ENCODE measurements at regions not wholly inside any gene's neighbourhood (a gene's known extent, or its start where the extent isn't known, plus 50 kb on each side); places are given as distances from the start of the nearest gene placed in this dataset.
"Not testable (repeated sequence)": the region's sequence is repeated elsewhere in the genome, so short reads cannot be mapped to it uniquely, and the experiment has no call there.

DNA sequence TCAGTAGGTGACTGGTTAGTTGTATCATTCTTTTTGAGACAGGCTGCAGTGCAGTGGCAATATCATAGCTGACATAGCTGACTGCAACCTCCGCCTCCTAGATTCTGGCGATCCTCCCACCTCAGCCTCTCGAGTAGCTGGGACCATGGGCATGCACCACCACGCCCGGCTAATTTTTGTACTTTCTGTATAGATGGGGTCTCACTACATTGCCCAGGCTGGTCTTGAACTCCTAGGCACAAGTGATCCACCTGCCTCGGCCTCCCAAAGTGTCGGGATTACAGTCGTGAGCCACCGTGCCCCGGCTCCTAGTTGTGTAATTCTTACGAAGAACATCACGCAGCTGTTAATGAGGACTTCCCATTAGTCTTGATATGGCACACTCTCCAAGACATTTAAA lies 123.4 kb upstream of the VKORC1L1 start:
- no peak for DNase-seq

DNA sequence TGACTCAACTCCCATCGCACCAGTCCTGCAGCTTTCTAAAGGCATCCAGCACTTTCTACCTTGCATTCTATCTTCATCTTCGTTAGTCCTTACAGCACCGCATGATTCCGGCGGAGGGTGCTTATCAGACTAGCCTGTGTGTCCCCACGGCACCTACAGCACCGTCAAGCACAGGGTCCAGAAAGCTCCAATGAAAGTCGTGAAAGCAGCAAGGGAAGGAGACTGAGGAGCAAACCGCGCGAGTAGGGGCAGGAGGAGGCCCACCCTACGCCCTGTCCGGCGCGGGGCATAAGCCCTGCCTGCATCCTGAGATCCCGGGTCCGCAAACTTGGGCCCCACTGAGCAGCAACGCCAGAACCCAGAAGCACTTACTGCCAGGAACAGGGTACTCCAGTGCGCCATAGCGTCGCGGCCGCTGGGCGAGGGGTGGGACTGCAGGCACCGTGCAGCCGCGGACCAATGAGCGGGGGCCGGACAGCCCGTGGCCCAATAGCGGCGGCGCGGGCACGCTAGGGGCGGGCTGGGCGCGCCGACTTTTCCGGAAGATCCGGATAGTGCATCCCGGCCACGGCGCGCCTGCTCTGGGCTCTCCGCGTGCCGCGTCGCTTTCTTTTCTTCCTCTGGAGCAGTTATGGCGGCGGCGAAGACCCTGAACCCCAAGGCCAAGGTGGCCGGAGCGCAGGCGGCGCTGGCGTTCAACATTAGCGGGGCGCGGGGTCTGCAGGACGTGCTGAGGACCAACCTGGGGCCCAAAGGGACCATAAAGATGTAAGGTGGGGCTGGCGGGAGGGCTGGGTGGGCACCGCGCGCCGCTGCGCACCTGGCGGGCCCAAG lies 122.1 kb upstream of the VKORC1L1 start:
- DNase-seq: peak; percentile 85 to 87

DNA sequence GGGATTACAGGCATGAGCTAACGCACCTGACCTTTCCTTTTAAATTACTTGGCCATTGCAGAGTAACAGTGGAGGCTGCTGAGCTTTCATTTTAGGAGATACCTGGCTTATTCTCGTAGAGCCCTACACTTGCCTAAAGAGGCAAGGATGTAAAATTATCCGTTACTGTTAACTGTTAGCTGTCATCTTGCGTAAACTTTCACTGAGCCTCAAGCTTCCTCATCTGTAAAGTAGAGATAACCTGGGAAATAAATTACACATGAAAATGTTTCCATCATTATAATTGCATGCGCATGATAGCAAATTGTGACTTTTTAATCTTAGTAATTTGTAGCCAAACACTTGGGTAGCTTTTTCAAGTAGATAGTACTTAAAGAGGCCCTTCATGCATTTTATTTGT lies 118.8 kb upstream of the VKORC1L1 start:
- not testable (repeated sequence) for DNase-seq

DNA sequence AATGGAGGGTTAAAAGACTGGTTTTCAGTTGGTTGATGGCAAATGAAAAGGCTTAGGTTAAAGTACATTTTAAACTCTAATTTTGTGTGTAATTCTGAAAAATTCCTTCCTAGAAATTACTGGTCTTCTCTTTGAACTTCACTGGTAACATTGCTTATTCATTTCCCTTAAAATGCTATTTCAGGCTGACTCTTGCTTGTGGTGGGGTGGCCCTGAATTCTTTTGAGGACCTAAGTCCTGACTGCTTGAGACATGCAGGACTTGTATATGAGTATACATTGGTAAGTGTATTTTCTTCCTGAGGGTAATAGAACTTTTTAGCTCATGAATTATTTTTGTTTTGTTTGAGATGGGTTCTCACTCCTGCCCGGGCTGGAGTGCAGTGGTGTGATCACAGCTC lies 113.9 kb upstream of the VKORC1L1 start:
- not testable (repeated sequence) for DNase-seq

DNA sequence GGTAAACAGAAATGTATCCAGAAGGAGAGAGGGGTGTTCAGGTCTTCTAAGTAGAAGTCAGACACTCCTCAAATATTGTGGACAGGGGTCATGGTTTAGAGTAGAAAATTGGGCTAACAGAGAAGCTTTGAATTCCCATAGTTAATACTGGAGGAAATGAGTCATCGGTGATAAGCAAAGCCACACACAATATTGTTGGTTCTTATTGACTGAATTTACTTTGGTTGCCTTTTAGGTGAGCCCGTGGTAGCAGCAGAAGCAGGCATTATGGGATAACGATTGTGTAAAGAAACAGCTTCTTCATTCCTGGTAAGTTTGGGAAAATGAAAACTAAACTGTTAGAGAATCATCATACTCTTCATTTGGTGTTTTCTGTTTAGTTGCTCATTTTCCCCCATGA lies 110.2 kb upstream of the VKORC1L1 start:
- DNase-seq: not testable (repeated sequence)

DNA sequence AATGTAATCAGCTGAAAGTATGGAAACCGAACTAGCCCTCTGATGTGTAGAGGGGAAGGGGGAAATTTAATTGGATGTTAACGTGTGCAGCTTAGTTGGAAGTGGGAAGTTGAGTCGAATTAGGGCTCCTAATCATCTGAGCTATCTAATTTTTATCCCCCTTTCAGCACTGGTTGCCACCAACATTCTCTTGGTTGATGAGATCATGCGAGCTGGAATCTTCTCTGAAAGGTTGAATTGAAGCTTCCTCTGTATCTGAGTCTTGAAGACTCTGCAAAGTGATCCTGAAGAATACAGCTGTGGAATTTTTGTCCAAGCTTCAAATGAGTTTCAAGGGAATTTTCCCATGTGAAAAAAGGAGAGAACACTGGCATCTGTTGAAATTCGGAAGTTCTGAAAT lies 109.8 kb upstream of the VKORC1L1 start:
- not testable (repeated sequence) for DNase-seq

DNA sequence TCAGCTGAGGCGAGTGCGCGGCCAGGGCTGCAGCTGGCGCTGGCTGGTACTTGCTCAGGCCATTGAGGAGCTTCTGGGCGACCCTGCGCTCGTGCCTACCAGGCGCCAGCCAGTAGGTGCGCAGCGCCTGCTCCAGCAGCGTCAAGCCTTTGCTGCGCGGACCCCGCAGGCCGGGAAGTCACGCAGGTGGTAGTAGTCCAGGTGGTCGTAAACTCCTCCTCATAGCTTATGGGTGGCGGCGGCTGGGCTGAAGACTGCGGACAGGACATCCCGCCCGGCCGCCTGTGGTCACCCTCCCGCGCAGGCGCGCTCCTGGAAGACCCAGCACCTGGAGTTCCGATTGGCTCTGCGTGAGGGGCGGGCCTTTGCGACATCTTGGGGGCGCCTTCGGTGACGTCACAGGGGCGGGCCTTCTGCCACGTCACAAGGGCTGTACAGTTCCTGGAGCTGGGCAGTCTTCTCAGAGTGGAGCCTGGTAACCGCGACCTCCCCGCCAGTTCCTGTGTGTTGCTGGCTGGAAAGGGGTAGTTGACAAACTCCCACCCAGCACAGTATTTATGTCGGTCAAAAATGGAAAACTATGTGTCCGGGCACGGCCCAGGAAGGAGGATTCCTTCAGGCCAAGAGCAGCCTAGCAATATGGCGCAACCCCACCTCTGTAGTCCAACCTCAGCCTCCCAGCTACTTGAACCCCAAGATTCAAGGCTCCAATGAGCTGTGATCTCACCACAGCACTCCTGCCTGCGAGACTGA lies 102.2 kb upstream of the VKORC1L1 start:
- DNase-seq: peak; percentile 95 to 97

DNA sequence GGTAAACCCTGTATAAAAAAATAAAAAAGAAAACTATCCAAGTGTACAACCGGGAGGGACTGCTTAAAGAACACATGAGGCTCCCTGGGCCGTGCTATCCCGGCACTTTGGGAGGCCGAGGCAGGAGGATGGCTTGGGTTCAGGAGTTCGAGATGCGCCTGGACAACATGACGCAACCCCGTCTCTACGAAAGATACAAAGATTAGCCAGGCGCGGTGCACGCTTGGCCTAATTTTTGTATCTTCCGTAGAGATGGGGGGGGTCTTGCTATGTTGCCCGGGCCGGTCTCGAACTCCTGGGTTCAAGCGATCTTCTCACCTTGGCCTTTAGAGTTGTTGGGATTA lies 101.7 kb upstream of the VKORC1L1 start:
- DNase-seq: not testable (repeated sequence)

DNA sequence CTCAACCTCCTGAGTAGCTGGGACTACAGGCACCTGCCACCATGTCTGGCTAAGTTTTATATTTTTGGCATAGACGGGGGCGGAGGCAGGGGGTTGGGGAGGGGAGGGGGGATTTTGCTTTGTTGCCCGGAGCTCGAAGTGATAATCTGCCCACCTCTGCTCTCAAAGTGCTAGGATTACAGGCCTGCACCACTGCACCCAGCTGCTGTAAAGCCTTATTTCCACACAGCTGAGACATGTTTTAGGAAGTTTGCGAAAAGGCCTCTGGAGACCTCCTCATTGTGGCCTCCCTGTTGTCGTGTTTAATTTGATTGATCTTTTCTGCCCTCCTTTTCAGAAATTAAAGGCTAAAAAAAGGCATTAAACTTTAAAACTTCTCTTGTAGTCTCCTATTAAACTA lies 96.2 kb upstream of the VKORC1L1 start:
- DNase-seq: not testable (repeated sequence)

DNA sequence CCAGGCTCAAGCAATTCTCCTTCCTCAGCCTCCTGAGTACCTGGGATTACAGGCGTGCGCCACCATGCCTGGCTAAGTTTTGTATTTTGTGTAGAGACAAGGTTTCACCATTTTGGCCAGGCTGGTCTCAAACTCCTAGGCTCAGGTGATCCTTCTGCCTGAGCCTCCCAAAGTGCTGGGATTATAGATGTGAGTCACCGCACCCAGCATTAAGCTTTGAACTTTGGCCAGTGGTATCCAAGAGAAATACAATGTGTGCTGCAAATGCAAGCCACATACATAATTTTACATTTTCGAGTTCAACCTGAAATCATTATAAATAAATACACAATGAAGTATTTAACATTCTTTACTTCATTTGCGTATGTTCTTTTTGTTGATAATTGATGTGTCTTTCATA lies 82.9 kb upstream of the VKORC1L1 start:
- not testable (repeated sequence) for DNase-seq

DNA sequence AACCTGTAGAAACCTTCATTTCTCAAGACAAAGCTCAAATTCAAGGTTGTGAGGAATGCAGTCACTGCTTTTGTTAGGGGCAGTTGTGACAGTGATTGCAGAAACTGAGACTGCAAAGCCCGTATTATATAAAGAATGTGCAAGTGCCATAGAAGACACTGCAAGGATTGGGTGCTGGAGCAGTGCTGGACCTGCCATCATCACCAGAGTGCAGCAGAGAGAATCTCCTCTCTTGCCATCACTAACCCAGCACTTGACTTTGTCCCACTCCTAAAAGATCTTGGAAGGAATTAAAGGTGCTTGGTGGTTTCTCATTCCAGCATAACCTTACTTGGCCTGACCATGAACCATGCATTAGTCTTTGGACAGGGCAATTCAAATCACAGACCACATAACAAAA lies 81.1 kb upstream of the VKORC1L1 start:
- DNase-seq: not testable (repeated sequence)

DNA sequence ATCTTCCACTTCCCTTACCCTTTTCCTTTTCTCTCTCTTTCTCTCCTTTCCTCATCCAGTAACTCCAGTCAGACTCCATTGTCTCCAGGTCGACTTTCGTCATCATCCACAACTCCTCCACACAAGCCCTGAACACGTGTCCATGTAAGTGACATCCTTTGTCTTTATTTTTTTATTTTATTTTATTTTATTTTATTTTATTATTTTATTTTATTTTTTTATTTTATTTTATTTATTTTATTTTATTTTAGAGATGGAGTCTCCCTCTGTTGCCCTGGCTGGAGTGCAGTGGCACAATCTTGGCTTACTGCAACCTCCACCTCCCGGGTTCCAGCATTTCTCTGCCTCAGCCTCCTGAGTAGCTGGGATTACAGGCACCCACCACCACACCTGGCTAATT lies 80.1 kb upstream of the VKORC1L1 start:
- DNase-seq: not testable (repeated sequence)

DNA sequence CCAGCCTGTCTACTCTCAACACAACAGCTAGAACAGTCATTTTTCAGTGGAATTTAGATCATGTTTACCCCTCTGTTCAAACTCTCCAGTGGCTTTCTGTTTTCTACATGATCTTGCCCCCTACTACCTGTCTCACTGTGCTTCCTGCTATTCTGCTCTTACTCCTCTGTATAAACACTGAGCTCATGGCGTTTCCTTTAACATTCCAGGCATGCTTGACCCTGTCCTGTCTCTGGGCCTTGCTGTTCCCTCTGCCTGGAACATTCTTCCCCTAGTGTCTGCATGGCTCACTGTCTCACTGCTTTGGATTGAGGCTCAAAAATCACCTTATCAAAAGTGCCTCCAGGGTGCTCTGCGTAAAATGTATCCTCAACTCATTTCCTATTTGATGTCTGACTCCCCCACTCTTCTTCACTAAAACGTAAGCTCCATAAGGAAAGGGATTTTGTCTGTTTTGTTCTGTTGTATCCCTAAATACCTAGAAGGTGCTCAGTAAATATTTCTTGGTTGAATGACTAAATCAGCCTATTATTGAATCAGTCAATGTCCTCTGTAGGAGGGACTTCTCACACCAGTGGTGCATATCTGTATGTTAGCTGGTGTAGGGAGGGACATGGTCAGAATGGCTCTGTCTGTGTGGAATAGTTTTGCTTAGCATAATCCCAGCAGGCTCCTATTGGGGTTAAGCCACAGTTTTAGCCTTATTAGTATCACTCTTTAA lies 78.0 kb upstream of the VKORC1L1 start:
- DNase-seq: not testable (repeated sequence)

DNA sequence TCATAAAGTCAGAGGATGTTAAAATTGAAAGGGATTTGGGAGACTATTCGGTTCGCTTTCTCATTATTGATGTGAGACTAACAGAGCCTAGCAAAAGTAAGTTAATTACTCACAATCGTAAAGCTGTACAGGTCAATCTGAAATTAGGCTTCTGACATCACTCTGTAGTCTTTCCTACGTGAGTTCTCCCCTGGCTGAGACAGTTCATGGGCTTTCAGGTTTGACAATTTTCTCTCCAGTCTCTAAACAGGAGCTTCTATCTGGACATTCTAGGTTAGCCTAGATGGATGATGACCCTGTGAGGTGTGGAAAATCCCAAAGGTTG lies 77.5 kb upstream of the VKORC1L1 start:
- not testable (repeated sequence) for DNase-seq

DNA sequence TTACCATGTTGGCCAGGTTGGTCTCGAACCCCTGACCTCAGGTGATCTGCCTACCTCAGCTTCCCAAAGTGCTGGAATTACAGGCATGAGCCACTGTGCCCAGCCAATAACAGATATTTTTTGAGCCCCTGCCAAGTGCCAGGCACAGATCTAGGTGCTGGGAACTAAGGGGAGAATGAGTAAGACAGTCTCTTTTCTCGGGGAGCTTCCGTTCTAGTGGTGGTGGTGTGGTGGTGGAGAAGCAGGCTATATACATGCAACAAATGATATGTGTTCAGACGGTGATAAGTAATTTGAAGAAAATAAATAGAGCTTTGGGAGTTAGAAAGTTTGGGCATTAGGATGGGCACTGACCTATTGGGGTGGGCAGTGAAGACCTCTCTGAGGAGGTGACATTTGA lies 76.7 kb upstream of the VKORC1L1 start:
- no peak for DNase-seq

DNA sequence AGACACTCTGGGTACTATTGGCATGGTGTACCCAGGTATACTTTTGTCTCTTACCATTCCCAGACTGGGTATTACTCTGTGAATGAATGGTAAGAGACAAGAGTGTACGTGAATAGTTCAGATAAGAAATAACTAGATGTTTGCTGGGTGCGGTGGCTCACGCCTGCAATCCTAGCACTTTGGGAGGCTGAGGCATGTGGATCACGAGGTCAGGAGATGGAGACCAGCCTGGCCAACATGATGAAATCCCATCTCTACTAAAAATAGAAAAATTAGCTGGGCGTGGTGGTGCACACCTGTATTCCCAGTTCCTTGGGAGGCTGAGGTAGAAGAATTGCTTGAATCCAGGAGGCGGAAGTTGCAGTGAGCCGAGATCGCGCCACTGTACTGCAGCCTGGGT lies 75.8 kb upstream of the VKORC1L1 start:
- DNase-seq: not testable (repeated sequence)

DNA sequence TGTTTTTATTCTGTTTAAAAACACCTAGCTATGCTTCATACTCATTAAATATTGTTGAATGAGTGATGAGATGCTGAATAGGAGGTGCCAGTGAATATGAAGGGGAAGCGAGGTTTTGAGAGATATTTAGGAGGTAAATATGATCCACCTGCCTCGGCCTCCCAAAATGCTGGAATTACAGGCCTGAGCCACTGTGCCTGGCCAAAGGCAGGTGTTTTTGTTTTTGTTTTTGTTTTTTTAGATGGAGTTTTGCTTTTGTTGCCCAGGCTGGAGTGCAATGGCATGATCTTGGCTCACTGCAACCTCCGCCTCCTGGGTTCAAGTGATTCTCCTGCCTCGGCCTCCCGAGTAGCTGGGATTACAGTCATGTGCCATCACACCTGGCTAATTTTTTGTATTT lies 75.3 kb upstream of the VKORC1L1 start:
- DNase-seq: not testable (repeated sequence)

DNA sequence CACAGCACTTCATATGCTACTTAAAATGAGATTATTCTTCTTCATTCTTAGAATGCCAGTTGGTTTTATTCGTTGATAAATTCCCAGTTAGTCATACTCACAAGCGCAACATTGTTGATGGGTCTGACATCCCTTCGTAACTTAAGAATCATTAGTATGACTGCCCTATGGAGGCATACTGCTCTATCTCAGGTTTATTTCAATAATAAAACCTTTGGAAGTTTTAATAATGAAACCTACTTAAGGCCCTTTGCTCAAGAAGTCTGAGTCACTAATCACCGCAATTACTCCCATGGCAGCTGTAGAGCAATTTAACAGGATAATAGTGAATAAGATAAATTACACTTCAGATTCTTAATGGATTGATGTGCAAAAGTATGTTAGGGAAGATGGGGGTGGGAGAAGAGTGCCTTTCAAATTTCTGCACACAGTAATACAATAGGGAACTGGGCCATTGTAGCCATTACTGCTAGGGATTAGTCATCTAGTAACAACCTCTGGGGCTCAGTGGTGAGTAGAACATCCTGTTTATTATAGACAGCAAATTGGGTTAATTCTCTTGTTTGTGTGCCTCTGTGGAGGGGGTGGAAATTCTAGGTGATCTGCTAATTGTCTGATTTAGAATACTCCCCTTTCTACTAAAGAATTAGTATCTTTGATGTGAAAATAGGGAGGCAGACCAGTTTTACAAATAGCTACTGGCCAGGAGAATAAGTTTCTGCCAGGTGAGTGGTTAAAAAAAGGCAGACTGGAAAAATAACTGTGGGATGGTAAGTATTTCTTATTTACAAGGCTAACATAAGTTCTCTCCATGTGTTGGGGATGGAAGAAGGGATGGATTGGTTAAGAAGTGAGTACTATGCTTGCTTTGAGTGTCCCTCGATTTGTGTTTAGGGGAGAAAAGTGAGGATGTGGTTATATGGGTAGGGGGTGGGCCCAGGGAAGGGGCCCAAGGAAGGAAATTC lies 74.5 kb upstream of the VKORC1L1 start:
- peak in 1 of 2 donors; percentile 33 for DNase-seq

DNA sequence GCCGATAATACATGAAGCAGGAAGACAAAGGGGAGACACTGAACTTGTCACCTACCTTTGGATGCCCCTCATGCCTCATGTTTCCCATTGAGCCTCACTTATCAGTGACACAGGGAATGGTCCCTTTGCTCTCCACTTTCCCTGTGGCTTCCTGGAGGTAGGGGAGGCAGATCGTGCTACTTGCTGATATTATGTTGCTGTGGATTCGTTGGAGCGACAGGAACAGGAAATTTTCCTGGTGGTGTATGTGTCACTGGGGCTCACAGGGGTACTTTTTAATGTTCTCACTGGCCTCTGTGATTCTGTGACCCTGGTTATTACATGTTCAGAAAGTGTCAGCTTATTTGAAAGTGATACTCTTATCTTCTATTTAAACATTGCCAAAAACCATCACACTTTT lies 72.7 kb upstream of the VKORC1L1 start:
- not testable (repeated sequence) for DNase-seq

DNA sequence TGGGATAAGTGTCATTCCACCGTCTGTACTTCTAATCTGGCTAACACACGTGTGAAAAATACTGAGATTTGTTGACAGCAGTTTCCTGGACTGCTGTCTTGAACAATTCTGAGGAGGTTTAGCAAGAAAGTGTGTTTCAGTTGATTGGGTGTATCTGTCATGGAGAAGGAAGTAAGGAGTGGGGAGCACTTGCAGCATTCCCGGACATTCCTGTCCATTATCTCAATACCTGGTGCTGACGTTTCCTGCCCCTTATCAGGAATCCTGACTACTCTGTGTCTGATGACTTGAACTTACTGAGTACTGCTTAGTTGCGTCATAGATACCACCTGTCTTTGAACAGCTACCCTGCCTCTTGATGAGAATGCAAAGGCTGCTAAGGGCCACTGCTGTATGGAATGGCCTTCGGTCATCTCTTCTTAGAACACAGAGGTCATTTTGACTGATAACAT lies 72.0 kb upstream of the VKORC1L1 start:
- DNase-seq: no peak

DNA sequence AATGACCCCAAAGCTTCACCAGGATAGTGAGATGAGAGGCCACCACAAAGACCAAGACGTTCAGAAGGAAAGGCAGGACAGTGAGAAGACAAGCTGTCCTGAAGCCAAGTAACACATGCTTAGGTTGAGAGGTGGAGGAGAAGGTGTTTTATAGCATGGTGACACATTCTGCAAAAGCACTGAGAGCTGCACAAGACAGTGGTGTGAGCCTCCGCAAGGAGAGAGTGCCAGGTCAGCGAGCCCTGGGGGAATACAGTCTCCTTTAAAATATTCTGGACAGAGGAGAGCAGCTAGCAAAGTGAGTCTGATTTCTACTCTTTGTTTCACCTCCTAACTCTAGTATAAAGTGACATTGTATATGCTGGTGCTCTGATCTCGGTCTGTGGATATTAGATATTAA lies 68.0 kb upstream of the VKORC1L1 start:
- no peak for DNase-seq

DNA sequence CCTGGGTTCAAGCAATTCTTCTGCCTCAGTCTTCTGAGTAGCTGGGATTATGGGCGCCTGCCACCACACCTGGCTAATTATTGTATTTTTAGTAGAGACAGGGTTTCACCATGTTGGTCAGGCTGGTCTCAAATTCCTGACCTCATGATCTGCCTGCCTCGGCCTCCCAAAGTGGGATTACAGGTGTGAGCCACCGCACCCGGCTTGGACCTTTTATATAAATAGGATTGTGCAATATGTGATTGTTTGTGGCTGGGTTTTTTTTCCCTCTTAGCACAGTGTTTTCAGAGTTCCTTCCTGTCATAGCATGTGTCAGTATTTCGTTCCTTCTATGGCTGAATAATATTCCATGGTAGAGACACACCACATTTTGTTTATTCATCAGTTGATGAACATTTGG lies 65.8 kb upstream of the VKORC1L1 start:
- DNase-seq: not testable (repeated sequence)

Data from CD4-positive, alpha-beta T cell treated with Interleukin-4 for 1 hour (primary cell).